Thoracic aorta (tissue), 2 donors: ENCODE measurements at regions not wholly inside any gene's neighbourhood (a gene's known extent, or its start where the extent isn't known, plus 50 kb on each side); places are given as distances from the start of the nearest gene placed in this dataset.
A peak's percentile ranks its signal among the peaks of the same experiment; 100 is the strongest.

Experiments used
- ATAC-seq: fragments of 150-250 bp; one replicate; pipeline ENCODE4 v1.8.0; 2017; ENCODE audit warnings: low read depth; ENCODE audit not compliant: insufficient number of reproducible peaks, low FRiP score
- DNase-seq: peaks from one replicate; pipeline ENCODE4 v3.0.0-alpha.2; 2020; ENCODE audit warnings: low spot score
- H3K27ac ChIP-seq, 2 donors: fragments of 200-600 bp; sonication (generic); 1 replicate in 1 of 2; 2 replicates in 1 of 2; pipeline ENCODE4 v1.5.1; 2016; ENCODE audit warnings: mild to moderate bottlenecking in 2 of 2, moderate library complexity in 2 of 2
- H3K27me3 ChIP-seq: fragments of 200-600 bp; sonication (generic); replicated peaks from 2 replicates; pipeline ENCODE4 v1.6.0; 2016; ENCODE audit warnings: mild to moderate bottlenecking; ENCODE audit not compliant: insufficient read depth
- H3K36me3 ChIP-seq: fragments of 200-600 bp; sonication (generic); one replicate; pipeline ENCODE4 v1.5.1; 2016
- H3K4me1 ChIP-seq, 2 donors: fragments of 200-600 bp; sonication (generic); 1 replicate in 1 of 2; 2 replicates in 1 of 2; pipeline versions ENCODE4 v1.5.1 to v1.6.0; 2016; ENCODE audit warnings: low read depth in 2 of 2, mild to moderate bottlenecking in 1 of 2; ENCODE audit not compliant: control insufficient read depth in 1 of 2
- H3K4me3 ChIP-seq: fragments of 200-600 bp; sonication (generic); 2 replicates; pipeline ENCODE4 v1.5.1; 2016; ENCODE audit warnings: mild to moderate bottlenecking
- H3K9me3 ChIP-seq: fragments of 200-600 bp; sonication (generic); 2 replicates; pipeline ENCODE4 v1.5.1; 2016
- CTCF ChIP-seq: fragments of 200-600 bp; sonication (generic); IDR thresholded peaks from one replicate; pipeline ENCODE4 v1.5.1; 2019; ENCODE audit warnings: antibody characterized with exemption

DNA sequence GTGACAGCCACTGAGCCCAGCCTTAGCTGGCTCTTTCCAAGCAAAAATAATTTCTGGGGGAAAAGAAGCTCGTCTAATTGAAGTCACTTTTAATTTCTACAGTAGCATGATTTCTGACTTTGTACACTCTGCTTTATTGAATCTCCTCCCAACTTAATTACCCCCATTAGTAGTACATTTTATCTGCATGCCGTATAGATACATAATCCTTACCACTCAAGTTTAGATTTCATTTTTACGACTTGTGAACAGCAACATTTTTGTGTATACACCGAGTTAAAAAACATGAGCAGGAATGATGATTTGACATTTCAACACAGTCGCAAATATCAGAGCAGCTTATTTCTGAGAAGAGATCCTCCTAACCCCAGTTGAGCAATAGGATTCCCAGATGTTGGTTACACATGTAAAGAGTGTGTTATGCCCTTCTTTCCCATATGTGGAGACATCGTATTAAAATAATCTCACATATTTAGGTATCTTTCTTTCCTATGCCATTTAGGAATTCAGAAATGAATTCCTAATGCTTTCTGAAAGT lies 127.3 kb upstream of the MTHFD1L start:
- H3K9me3 ChIP-seq = no peaks in the 10 kb centered on the region
- DNase-seq (no peak), ATAC-seq (no peak)
- no peaks in the 10 kb centered on the region for H3K36me3 ChIP-seq
- no peak for TF ChIP-seq CTCF
- no peaks in the 10 kb centered on the region for H3K27me3 ChIP-seq
- H3K4me1 ChIP-seq = no peaks in the 10 kb centered on the region
- no peak overlapping the region for H3K27ac ChIP-seq
- H3K4me3 ChIP-seq = no peak overlapping the region

DNA sequence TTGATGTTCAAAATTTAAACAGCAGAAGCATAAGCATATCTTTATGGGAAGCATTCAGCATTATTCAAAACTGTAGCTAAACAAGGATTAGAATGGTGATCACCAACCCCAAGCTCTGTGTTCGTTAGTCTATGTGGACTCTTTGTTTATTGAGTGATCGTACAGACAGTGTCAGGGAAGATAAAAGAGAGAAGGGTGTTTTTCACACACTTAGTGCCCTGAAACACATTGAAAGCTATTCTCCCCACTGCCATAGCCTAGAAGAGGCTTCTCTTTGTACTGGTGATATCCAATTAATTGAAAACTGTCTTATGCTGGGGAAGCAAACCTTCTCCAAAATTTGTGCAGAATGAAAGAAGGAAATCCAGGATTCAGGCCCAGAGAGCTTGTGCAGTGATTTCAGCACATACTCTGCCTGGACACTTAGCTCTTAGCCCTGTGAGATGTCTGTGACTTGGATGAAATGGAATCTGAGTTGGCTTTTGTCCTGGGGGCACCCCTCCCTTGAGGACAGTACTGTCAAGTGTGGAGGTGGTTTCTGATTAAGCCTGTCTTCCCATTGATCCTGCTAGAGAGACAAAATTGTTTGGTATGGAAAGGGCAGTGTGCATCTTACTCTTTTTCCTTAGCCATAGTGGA lies 125.7 kb upstream of the MTHFD1L start:
- Histone ChIP-seq H3K4me1 (no peaks in the 10 kb centered on the region), H3K9me3 (no peaks in the 10 kb centered on the region), H3K27me3 (no peaks in the 10 kb centered on the region), H3K4me3 (no peak overlapping the region), H3K27ac (no peak overlapping the region), H3K36me3 (no peaks in the 10 kb centered on the region)
- TF ChIP-seq CTCF = no peak
- no peak for DNase-seq
- no peak for ATAC-seq

GRCh38 chr6:150740453-150740852 lies 125.0 kb upstream of the MTHFD1L start:
- Histone ChIP-seq H3K27me3 (no peaks in the 10 kb centered on the region), H3K9me3 (no peaks in the 10 kb centered on the region), H3K4me1 (no peaks in the 10 kb centered on the region), H3K27ac (no peak overlapping the region), H3K36me3 (no peaks in the 10 kb centered on the region), H3K4me3 (no peak overlapping the region)
- ATAC-seq (no peak), DNase-seq (no peak)
- no peak for TF ChIP-seq CTCF

- Histone ChIP-seq H3K27ac (no peak overlapping the region), H3K27me3 (no peaks in the 10 kb centered on the region), H3K9me3 (no peaks in the 10 kb centered on the region), H3K36me3 (no peaks in the 10 kb centered on the region), H3K4me1 (no peaks in the 10 kb centered on the region), H3K4me3 (no peak overlapping the region)
- peak; percentile 32 for TF ChIP-seq CTCF
- no peak for DNase-seq
- ATAC-seq = no peak
These were observed 123.8 kb upstream of the MTHFD1L start for GRCh38 chr6:150741633-150742200.

GRCh38 chr6:150744522-150745260 lies 120.8 kb upstream of the MTHFD1L start:
- Histone ChIP-seq H3K4me1 (no peaks in the 10 kb centered on the region), H3K36me3 (no peaks in the 10 kb centered on the region), H3K9me3 (no peaks in the 10 kb centered on the region), H3K27me3 (no peaks in the 10 kb centered on the region), H3K4me3 (no peak overlapping the region), H3K27ac (no peak overlapping the region)
- no peak for TF ChIP-seq CTCF
- DNase-seq (no peak), ATAC-seq (no peak)
